Activated naive CD4-positive, alpha-beta T cell treated with anti-CD3 and anti-CD28 coated beads, Interleukin-2, amount 10 ng/mL, durations not matched to agents 7 days and 5 days (primary cell): ENCODE measurements at regions not wholly inside any gene's neighbourhood (a gene's known extent, or its start where the extent isn't known, plus 50 kb on each side); places are given as distances from the start of the nearest gene placed in this dataset.

Experiments used
- CTCF ChIA-PET: fragments of 350-600 bp; sonication (Branson Sonifier 250); formaldehyde crosslinking; loops from one replicate; lab custom pipeline; 2021; ENCODE audit warnings: antibody characterized with exemption; lab: Charles Lee
- DNase-seq: peaks from one replicate; pipeline ENCODE4 v3.0.0-alpha.2; 2020
- H3K27ac Mint-ChIP-seq: one replicate; pipeline ENCODE4 v1.8.0; 2021; ENCODE audit warnings: mild to moderate bottlenecking, moderate library complexity, mixed read lengths
- H3K27me3 Mint-ChIP-seq: one replicate; pipeline ENCODE4 v1.8.0; 2021; ENCODE audit warnings: mild to moderate bottlenecking, mixed read lengths
- H3K36me3 Mint-ChIP-seq: one replicate; pipeline ENCODE4 v1.8.0; 2021; ENCODE audit warnings: mixed read lengths
- H3K4me1 Mint-ChIP-seq: one replicate; pipeline ENCODE4 v1.8.0; 2021; ENCODE audit warnings: mixed read lengths
- H3K4me3 Mint-ChIP-seq: one replicate; pipeline ENCODE4 v1.8.0; 2021; ENCODE audit warnings: mild to moderate bottlenecking, moderate library complexity, mixed read lengths
- H3K9me3 Mint-ChIP-seq: one replicate; pipeline ENCODE4 v1.8.0; 2021; ENCODE audit warnings: mixed read lengths

DNA sequence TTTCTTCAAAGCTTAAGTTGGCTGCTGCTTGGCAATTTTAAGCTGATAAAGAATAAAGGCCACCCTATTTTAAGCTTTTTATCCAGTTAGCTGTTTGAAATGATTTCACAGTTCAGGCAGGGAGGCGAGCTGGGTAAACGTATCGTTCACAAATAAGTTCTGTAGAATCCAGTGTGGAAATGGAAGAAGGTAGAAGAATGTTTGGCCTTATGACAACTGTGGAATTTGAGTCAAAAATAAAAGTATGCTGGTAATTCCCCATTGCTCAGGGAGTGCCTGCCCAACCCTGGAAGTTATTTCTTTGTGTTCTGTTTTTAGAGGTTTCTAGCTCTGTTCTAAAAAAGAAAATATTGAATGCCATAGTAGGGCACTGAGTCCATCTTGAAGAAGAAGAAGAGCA, 113.1 kb downstream of the ARL4A start:
- CTCF ChIA-PET: no interaction called here
- Mint-ChIP-seq H3K9me3 (no peaks in the 10 kb centered on the region), H3K36me3 (no peaks in the 10 kb centered on the region), H3K4me3 (no peak overlapping the region), H3K4me1 (peaks cover 4% of the 10 kb centered on the region), H3K27ac (no peak overlapping the region), H3K27me3 (no peaks in the 10 kb centered on the region)
- DNase-seq: no peak

DNA sequence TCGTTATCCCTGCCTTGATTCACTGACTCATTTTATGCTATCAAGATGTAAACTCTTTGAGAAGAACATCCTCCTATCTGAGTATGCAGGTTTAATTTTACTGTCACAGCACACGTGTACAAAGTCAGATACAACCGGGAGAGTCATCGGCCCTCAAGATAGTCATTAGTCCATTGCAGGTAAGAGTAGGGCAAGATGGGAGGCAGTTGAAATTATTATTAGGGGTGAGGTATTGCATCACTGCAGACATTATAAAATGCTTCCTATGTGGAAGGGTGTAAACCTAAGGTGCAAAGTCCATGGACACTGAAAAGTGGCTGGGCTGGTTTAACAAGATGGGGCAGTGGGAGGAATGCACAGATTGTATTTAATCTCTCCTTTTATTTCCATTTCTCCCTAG, 113.7 kb downstream of the ARL4A start:
- Mint-ChIP-seq H3K4me1 (peaks cover 4% of the 10 kb centered on the region), H3K27ac (no peak overlapping the region), H3K27me3 (no peaks in the 10 kb centered on the region), H3K9me3 (no peaks in the 10 kb centered on the region), H3K4me3 (no peak overlapping the region), H3K36me3 (no peaks in the 10 kb centered on the region)
- CTCF ChIA-PET: no interaction called here
- no peak for DNase-seq

DNA sequence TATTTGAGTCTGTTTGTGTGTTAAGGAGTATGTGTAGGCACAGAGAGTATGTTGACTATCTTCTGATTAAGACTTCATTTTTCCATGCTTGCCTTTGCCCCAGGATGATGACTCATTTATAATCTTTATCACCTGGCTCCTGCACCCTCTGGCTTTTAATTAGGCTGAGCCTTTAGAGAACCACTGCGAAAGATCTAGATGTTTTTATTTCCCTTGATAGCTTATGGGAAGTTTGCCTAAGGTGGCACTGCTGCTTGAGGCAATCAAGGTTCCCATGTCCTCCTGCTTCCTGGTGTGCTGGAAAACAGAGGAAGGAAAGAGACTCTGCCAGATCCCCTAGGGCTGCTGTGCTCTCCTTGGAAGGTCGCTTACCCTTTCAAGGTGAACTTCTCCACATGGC, 114.6 kb downstream of the ARL4A start:
- H3K4me3 Mint-ChIP-seq: no peak overlapping the region
- CTCF ChIA-PET: no interaction called here
- no peak for DNase-seq
- H3K9me3 Mint-ChIP-seq: no peaks in the 10 kb centered on the region
- no peaks in the 10 kb centered on the region for H3K27me3 Mint-ChIP-seq
- H3K36me3 Mint-ChIP-seq: no peaks in the 10 kb centered on the region
- no peak overlapping the region for H3K27ac Mint-ChIP-seq
- no peaks in the 10 kb centered on the region for H3K4me1 Mint-ChIP-seq

DNA sequence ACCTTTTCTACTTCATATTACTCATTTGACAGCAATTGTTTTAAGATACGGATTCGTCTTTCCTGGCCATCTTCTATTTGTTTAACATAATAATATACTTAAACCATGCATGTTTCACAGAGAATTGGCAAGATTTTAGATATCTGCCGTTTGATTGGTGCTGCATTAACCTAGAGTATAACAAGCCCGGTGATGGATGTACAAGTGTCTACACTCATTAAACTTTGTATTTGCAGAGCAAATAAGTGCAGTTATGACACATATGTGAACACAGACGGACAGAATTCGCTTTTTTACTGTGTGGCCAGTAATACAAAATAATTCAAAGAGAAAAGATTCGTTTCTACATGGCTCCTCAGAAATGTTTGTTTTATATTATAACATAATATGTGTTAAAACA, 116.1 kb downstream of the ARL4A start:
- CTCF ChIA-PET: no interaction called here
- no peaks in the 10 kb centered on the region for H3K4me1 Mint-ChIP-seq

DNA sequence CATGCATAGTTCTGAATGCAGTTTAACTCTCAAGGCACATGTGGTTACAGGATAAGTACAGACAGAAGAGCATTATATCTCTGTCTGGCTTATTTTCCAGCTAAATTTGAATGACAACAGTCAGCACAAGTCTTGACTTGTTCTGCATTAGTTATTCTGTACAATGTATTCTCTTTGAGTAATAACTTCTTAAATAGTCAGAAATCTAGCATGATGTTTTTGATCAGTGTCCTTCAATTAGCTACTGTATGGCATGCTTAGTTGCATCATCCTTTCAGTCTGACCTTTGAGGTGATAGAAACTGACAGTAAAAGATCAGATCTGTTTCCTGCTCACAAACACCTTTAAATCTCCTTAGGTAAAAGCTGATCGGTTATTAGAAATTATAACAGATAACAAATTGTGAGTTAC, 118.1 kb downstream of the ARL4A start:
- H3K9me3 Mint-ChIP-seq: no peaks in the 10 kb centered on the region
- no peaks in the 10 kb centered on the region for H3K36me3 Mint-ChIP-seq

More for the DNA sequence above, 116.1 kb downstream of the ARL4A start:
- no peak overlapping the region for H3K27ac Mint-ChIP-seq
- no peak for DNase-seq
- no peaks in the 10 kb centered on the region for H3K36me3 Mint-ChIP-seq
- H3K4me3 Mint-ChIP-seq: no peak overlapping the region
- H3K9me3 Mint-ChIP-seq: no peaks in the 10 kb centered on the region
- no peaks in the 10 kb centered on the region for H3K27me3 Mint-ChIP-seq

DNA sequence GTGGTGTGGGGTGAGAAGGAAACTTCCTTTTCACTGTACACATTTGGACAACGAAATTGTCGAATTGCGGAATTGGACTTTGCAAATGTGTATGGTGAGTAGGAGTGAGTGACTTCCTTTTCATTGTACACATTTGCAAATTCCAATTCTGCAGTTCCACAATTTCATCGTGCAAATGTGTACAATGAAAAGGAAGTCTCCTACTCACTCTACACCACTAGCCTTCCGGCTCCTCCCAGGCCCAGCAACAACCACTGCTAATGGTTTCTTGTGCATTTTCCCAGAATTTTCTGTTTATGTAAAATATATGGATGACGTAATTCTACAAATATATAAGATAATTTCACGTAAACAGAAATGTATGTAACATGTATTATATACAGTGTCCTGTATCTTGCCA, 118.5 kb downstream of the ARL4A start:
- Mint-ChIP-seq H3K27me3 (no peaks in the 10 kb centered on the region), H3K9me3 (no peaks in the 10 kb centered on the region), H3K27ac (no peak overlapping the region), H3K4me3 (no peak overlapping the region), H3K4me1 (no peaks in the 10 kb centered on the region), H3K36me3 (no peaks in the 10 kb centered on the region)
- no peak for DNase-seq
- CTCF ChIA-PET: no interaction called here

More for the DNA sequence above, 118.1 kb downstream of the ARL4A start:
- CTCF ChIA-PET: no interaction called here
- H3K4me1 Mint-ChIP-seq: no peaks in the 10 kb centered on the region
- no peaks in the 10 kb centered on the region for H3K27me3 Mint-ChIP-seq
- DNase-seq: no peak
- H3K4me3 Mint-ChIP-seq: no peak overlapping the region
- no peak overlapping the region for H3K27ac Mint-ChIP-seq

DNA sequence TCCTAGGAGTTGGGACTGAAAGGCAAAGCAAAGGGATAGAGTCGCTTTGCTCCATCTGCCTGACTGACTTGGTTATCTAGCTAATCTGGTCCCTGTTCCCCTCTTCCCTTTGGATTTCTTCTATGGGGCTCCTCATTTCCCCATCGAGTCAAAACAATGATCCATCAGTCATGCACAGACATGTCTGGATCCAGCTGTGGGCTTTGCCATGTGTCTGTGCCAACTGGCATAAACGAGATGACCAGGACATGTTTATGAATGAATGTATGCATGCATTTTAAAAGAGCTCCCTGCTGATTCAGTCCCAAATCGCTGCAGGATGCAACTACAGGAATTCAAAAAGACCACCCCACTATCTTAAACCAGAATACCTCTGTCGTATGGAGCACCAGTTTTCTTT, 122.0 kb downstream of the ARL4A start:
- no peaks in the 10 kb centered on the region for H3K36me3 Mint-ChIP-seq
- CTCF ChIA-PET: no interaction called here
- no peak overlapping the region for H3K27ac Mint-ChIP-seq
- H3K27me3 Mint-ChIP-seq: no peaks in the 10 kb centered on the region
- no peaks in the 10 kb centered on the region for H3K9me3 Mint-ChIP-seq
- no peaks in the 10 kb centered on the region for H3K4me1 Mint-ChIP-seq
- no peak for DNase-seq
- H3K4me3 Mint-ChIP-seq: no peak overlapping the region

DNA sequence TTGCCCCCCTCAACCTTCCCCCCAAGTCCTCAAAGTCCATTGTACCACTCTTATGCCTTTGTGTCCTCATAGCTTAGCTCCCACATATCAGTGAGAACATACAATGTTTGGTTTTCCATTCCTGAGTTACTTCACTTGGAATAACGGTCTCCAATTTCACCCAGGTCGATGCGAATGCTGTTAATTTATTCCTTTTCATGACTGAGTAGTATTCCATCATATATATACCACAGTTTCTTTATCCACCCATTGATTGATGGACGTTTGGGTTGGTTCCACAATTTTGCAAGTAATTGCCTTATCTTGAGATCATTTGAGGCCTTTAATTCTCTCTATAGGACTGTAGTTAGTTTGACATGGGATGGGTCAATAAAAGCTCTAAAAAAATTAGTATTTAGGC, 124.7 kb downstream of the ARL4A start:
- H3K4me1 Mint-ChIP-seq: no peaks in the 10 kb centered on the region
- CTCF ChIA-PET: no interaction called here
- H3K4me3 Mint-ChIP-seq: no peak overlapping the region
- H3K27me3 Mint-ChIP-seq: no peaks in the 10 kb centered on the region
- no peak for DNase-seq
- H3K9me3 Mint-ChIP-seq: no peaks in the 10 kb centered on the region
- H3K36me3 Mint-ChIP-seq: no peaks in the 10 kb centered on the region
- no peak overlapping the region for H3K27ac Mint-ChIP-seq

DNA sequence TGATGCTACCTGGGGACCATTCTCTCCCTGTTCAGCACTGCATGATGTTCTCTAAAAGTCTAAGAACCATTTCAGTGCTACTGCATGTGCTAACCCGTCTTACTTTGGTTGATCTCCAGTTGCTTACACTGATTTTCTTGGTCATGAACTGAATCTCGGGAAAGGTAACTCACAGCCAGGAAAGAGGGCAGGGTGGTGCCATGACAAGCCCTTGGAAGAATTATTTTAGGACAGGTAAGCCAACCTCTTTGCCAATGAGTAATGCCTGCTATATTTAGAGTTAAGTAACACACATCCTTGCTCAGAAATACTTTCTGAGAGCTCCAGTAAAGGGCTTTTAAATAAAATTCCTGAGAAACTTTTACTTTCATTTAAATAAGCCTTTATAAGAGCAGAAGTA, 126.7 kb downstream of the ARL4A start:
- Mint-ChIP-seq H3K27me3 (no peaks in the 10 kb centered on the region), H3K4me3 (no peak overlapping the region), H3K4me1 (no peaks in the 10 kb centered on the region), H3K36me3 (no peaks in the 10 kb centered on the region), H3K27ac (no peak overlapping the region), H3K9me3 (no peaks in the 10 kb centered on the region)
- CTCF ChIA-PET: no interaction called here
- DNase-seq: no peak

DNA sequence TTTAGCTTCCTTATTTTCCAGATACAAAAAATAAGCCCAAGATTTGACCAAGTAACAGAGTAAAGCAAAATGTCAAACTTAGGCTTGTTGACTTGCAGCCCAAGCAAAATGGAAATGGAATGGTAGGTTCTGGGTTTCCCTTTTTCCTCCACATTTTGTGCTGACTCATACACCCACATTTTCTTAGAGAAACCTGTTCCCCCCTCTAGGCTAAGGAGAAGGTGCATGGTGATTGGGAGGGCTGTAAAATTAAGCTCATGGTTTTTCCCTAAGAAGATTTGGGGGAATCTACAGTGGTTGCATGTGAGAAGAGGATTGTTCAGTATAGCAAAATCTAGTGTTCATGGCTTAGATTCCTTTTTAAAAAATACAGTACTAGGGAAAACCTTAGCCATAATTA, 127.4 kb downstream of the ARL4A start:
- CTCF ChIA-PET: no interaction called here
- Mint-ChIP-seq H3K27ac (no peak overlapping the region), H3K9me3 (no peaks in the 10 kb centered on the region), H3K4me1 (no peaks in the 10 kb centered on the region), H3K36me3 (no peaks in the 10 kb centered on the region), H3K4me3 (no peak overlapping the region), H3K27me3 (no peaks in the 10 kb centered on the region)
- no peak for DNase-seq

DNA sequence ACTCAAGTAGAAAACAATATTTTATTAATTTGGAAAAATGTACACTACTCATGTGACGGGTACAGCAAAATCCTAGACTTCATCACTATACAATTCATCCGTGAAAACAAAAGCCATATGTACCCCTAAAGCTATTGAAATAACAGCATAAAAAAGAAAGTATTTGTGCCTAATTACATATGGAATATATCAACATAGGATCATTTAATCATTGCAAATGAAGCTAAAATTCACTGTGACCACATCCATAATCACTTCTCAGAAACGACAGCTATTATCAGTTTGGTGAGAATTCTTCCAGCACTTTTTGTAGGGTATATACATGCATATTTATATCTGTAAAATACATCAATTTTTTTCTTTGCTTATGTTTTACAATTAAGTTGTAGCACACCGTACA, 128.0 kb downstream of the ARL4A start:
- DNase-seq: no peak
- no peaks in the 10 kb centered on the region for H3K9me3 Mint-ChIP-seq
- no peak overlapping the region for H3K4me3 Mint-ChIP-seq
- CTCF ChIA-PET: no interaction called here
- no peaks in the 10 kb centered on the region for H3K27me3 Mint-ChIP-seq
- H3K4me1 Mint-ChIP-seq: no peaks in the 10 kb centered on the region
- H3K36me3 Mint-ChIP-seq: no peaks in the 10 kb centered on the region
- H3K27ac Mint-ChIP-seq: no peak overlapping the region

DNA sequence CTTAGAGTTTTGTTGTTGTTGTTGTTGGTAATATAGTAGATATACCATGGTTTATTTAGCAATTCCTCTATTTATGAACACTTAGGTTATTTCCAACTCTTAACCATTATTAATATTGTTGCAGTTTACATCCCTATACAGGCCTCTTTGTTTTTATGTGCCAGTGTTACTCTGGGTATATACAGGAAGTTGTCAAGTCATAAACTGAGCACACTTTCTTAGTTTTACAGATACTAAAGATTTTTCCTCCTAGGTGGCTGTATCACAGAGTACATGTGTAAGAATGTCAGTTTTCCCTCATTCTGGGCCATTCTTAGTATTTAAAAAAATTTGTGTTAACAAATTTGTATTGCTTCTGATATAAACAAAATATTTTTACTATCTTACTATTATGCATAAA, 128.4 kb downstream of the ARL4A start:
- CTCF ChIA-PET: no interaction called here
- Mint-ChIP-seq H3K4me1 (no peaks in the 10 kb centered on the region), H3K9me3 (no peaks in the 10 kb centered on the region), H3K36me3 (no peaks in the 10 kb centered on the region), H3K4me3 (no peak overlapping the region), H3K27me3 (no peaks in the 10 kb centered on the region), H3K27ac (no peak overlapping the region)
- no peak for DNase-seq

DNA sequence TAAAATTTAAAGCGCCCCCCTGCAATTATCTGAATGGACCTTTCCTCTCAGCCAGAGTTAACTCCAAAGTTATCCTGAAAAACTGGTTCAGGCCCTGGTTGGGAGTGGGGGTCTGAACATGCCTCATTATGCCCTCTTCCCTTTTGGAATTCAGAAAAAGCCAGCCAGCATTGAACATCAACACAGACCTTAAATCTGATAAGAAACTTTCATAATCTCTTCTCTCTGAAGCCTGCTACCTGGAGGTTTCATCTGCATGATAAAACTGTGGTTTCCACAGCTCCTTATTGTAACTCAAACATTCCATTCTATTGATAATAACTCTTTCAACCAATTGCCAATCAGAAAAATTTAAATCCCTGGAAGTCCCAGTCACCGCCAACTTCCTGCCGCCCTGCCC, 133.3 kb downstream of the ARL4A start:
- Mint-ChIP-seq H3K36me3 (no peaks in the 10 kb centered on the region), H3K4me3 (no peak overlapping the region), H3K9me3 (no peaks in the 10 kb centered on the region), H3K27ac (no peak overlapping the region), H3K4me1 (no peaks in the 10 kb centered on the region), H3K27me3 (no peaks in the 10 kb centered on the region)
- no peak for DNase-seq
- CTCF ChIA-PET: no interaction called here

DNA sequence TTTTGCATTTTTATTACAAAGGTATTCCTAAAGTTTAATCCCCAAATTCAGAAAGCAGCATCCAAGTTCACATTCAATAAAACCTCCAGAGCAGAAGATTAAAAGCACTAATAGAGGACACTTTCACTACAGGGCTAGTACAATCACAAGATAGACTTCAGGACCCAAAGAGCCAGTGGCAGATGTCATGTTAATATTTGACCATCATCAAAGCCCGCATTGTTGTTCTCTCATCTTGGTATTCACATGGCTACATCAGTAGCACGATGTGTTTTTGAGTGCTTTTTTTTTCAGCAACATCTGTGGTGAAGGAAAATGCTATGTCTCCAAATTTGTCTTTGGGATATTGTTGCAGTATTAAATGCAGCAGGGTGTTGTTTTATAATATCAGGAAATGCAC, 134.3 kb downstream of the ARL4A start:
- Mint-ChIP-seq H3K36me3 (no peaks in the 10 kb centered on the region), H3K4me1 (no peaks in the 10 kb centered on the region), H3K4me3 (no peak overlapping the region), H3K9me3 (no peaks in the 10 kb centered on the region), H3K27me3 (no peaks in the 10 kb centered on the region), H3K27ac (no peak overlapping the region)
- no peak for DNase-seq
- CTCF ChIA-PET: no interaction called here

DNA sequence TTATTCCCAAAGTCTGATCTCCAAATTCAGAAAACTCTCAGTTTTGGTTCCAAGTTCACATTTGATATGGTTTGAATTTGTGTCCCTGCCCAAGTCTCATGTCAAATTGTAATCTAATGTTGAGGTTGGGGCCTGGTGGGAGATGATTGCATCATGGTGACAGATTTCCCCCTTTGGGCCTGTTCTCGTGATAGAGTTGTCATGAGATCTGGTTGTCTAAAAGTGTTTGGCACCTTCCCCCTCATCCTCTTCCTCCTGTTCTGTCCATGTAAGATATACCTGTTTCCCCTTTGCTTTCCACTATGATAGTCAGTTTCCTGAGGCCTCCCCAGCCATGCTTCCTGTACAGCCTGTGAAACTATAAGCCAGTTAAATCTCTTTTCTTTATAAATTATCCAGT, 138.6 kb downstream of the ARL4A start:
- no peaks in the 10 kb centered on the region for H3K9me3 Mint-ChIP-seq
- H3K4me3 Mint-ChIP-seq: no peak overlapping the region
- no peaks in the 10 kb centered on the region for H3K4me1 Mint-ChIP-seq
- no peaks in the 10 kb centered on the region for H3K36me3 Mint-ChIP-seq
- DNase-seq: no peak
- CTCF ChIA-PET: no interaction called here
- no peaks in the 10 kb centered on the region for H3K27me3 Mint-ChIP-seq
- no peak overlapping the region for H3K27ac Mint-ChIP-seq

DNA sequence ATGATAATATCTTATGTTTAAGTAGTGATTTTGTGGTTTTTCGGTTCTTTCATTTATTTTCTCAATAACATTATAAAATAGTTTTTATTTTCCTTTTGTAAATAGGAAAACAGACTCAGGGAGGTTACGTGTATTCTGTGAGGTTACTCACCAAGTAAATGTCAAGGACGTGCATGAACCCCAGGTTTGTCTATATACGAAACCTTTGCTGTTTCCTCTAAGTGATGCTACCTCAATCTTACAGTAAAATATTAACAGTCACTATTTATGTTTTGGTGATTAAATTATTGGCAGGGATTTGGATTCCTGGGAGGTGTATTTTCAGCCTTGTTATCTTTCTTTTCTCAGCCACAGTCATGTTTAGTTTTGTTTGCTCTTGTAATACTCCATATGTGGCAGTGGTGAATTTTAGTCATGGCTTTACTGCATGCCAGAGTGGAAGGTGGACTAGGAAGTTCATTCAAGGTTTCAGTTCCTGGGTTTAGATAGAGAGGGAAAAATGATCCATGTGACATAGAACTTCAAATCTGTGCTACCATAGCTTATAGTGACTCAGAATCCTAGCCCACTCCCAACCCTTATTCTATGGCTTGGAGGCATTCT, 139.9 kb downstream of the ARL4A start:
- CTCF ChIA-PET: no interaction called here
- H3K9me3 Mint-ChIP-seq: no peaks in the 10 kb centered on the region
- no peaks in the 10 kb centered on the region for H3K4me1 Mint-ChIP-seq
- no peaks in the 10 kb centered on the region for H3K36me3 Mint-ChIP-seq
- H3K27ac Mint-ChIP-seq: no peak overlapping the region
- H3K27me3 Mint-ChIP-seq: no peaks in the 10 kb centered on the region
- no peak for DNase-seq
- H3K4me3 Mint-ChIP-seq: no peak overlapping the region
